ENCODE measurements at regions not wholly inside any gene's neighbourhood (a gene's known extent, or its start where the extent isn't known, plus 50 kb on each side); places are given as distances from the start of the nearest gene placed in this dataset.

GRCh38 chr5:93831449-93831848, 90.0 kb upstream of the POU5F2 start:
- TF ChIP-seq POLR2A (IDR thresholded peaks at IDR 0.05) (no peak), CTCF (IDR thresholded peaks at IDR 0.05) (no peak), POLR2AphosphoS5 (IDR thresholded peaks at IDR 0.05) (no peak)
